ENCODE measurements at regions not wholly inside any gene's neighbourhood (a gene's known extent, or its start where the extent isn't known, plus 50 kb on each side); places are given as distances from the start of the nearest gene placed in this dataset.

GRCh38 chr4:38326499-38326898 lies 337.5 kb upstream of the KLF3 start:
- intact Hi-C loops (cut with DNase I) = loop anchor here in 1 of 2 donors (10.0 kb wide), 2 partner anchors 58 to 338 kb away; partner anchors contain the start of gene KLF3
- TF ChIP-seq CTCF (IDR thresholded peaks at IDR 0.05) (no peak), POLR2A (IDR thresholded peaks at IDR 0.05) (no peak)
- Histone ChIP-seq H3K9me3 (no peaks in the 10 kb centered on the region), H3K36me3 (no peaks in the 10 kb centered on the region), H3K4me1 (peaks cover 0 to 4% (median 0%) of the 10 kb centered on the region in 4 donors), H3K4me3 (no peak overlapping the region), H3K27ac (no peak overlapping the region), H3K27me3 (no peaks in the 10 kb centered on the region)
- ATAC-seq (no peak), DNase-seq (no peak)
- 100% methylated on average over 1 of the region's 3 CpGs for WGBS (ENCODE audit: insufficient coverage, low coverage, low lambda C conversion rate, missing lambda C conversion rate)

GRCh38 chr4:38327174-38327573 lies 336.8 kb upstream of the KLF3 start:
- ATAC-seq = no peak
- no peak for DNase-seq
- Histone ChIP-seq H3K27me3 (no peaks in the 10 kb centered on the region), H3K27ac (no peak overlapping the region), H3K4me3 (no peak overlapping the region), H3K9me3 (no peaks in the 10 kb centered on the region), H3K36me3 (no peaks in the 10 kb centered on the region), H3K4me1 (peaks cover 0 to 4% (median 0%) of the 10 kb centered on the region in 4 donors)
- TF ChIP-seq POLR2A (IDR thresholded peaks at IDR 0.05) (no peak), CTCF (IDR thresholded peaks at IDR 0.05) (no peak)
- intact Hi-C loops (cut with DNase I) = loop anchor here in 1 of 2 donors (10.0 kb wide), 2 partner anchors 58 to 338 kb away; partner anchors contain the start of gene KLF3

- H3K4me3 ChIP-seq = no peak overlapping the region
- intact Hi-C loops (cut with DNase I) = loop anchor here in 1 of 2 donors (10.0 kb wide), 2 partner anchors 56 to 336 kb away; partner anchors contain the start of gene KLF3
- WGBS (ENCODE audit: insufficient coverage, low coverage, low lambda C conversion rate, missing lambda C conversion rate) = 64% methylated on average over 8 of the region's 8 CpGs
- ATAC-seq (no peak), DNase-seq (no peak)
- H3K9me3 ChIP-seq = no peaks in the 10 kb centered on the region
- no peaks in the 10 kb centered on the region for H3K27me3 ChIP-seq
- TF ChIP-seq CTCF (IDR thresholded peaks at IDR 0.05) (no peak), POLR2A (IDR thresholded peaks at IDR 0.05) (no peak)
- H3K36me3 ChIP-seq = no peaks in the 10 kb centered on the region
- no peak overlapping the region for H3K27ac ChIP-seq
- H3K4me1 ChIP-seq = peaks cover 0 to 13% (median 0%) of the 10 kb centered on the region in 4 donors
Measured at GRCh38 chr4:38328989-38329729, 334.8 kb upstream of the KLF3 start.

- no peaks in the 10 kb centered on the region for H3K36me3 ChIP-seq
- no peak overlapping the region for H3K4me3 ChIP-seq
- peaks cover 0 to 23% (median 0%) of the 10 kb centered on the region in 4 donors for H3K4me1 ChIP-seq
- H3K27me3 ChIP-seq = no peaks in the 10 kb centered on the region
- DNase-seq (no peak), ATAC-seq (peak in 1 of 4 donors; percentile 30)
- 56% methylated on average over 1 of the region's 1 CpG for WGBS (ENCODE audit: insufficient coverage, low coverage, low lambda C conversion rate, missing lambda C conversion rate)
- TF ChIP-seq CTCF (IDR thresholded peaks at IDR 0.05) = no peak
- no peak for TF ChIP-seq POLR2A (IDR thresholded peaks at IDR 0.05)
- H3K9me3 ChIP-seq = no peaks in the 10 kb centered on the region
- intact Hi-C loops (cut with DNase I) = no loop called here
- H3K27ac ChIP-seq = no peak overlapping the region
Measured at GRCh38 chr4:38330321-38330720, 333.7 kb upstream of the KLF3 start.

All from right lobe of liver (tissue), 6 donors.